Astrocyte (in vitro differentiated cells and primary cell): ENCODE measurements at regions not wholly inside any gene's neighbourhood (a gene's known extent, or its start where the extent isn't known, plus 50 kb on each side); places are given as distances from the start of the nearest gene placed in this dataset.

Experiments
- DNase-seq: peaks from one replicate; pipeline ENCODE4 v3.0.0-alpha.2; 2010; ENCODE audit warnings: low read depth
- FAIRE-seq: peaks from 2 replicates; lab custom pipeline; 2011; peaks lifted over from hg19 to GRCh38; lab: Jason Lieb, UNC
- H2AFZ ChIP-seq: 2 replicates; pipeline ENCODE4 v1.6.0; 2012; ENCODE audit warnings: low read depth, low read length, inconsistent platforms
- H3K27ac ChIP-seq: 2 replicates; pipeline ENCODE4 v1.5.1; 2011; ENCODE audit warnings: low read depth, low read length, inconsistent platforms
- H3K27me3 ChIP-seq: 2 replicates; pipeline ENCODE4 v1.6.0; 2011; ENCODE audit warnings: low read length, inconsistent platforms; ENCODE audit not compliant: insufficient read depth
- H3K36me3 ChIP-seq: 2 replicates; pipeline ENCODE4 v1.5.1; 2011; ENCODE audit warnings: low read length, inconsistent platforms; ENCODE audit not compliant: insufficient read depth
- H3K4me1 ChIP-seq: 2 replicates; pipeline ENCODE4 v1.5.1; 2011; ENCODE audit warnings: low read length, inconsistent platforms; ENCODE audit not compliant: insufficient read depth
- H3K4me2 ChIP-seq: 2 replicates; pipeline ENCODE4 v1.6.0; 2012; ENCODE audit warnings: low read length, inconsistent platforms
- H3K4me3 ChIP-seq: 2 replicates; pipeline ENCODE4 v1.5.1; 2011; ENCODE audit warnings: low read depth, mild to moderate bottlenecking, low read length, inconsistent platforms; ENCODE audit not compliant: insufficient read depth
- H3K79me2 ChIP-seq: 2 replicates; pipeline ENCODE4 v1.6.0; 2012; ENCODE audit warnings: mild to moderate bottlenecking, low read length, inconsistent platforms; ENCODE audit not compliant: insufficient read depth
- H3K9ac ChIP-seq: 2 replicates; pipeline ENCODE4 v1.6.0; 2012; ENCODE audit warnings: mild to moderate bottlenecking, low read length, inconsistent platforms
- H3K9me3 ChIP-seq: 2 replicates; pipeline ENCODE4 v1.5.1; 2012; ENCODE audit warnings: low read depth, mild to moderate bottlenecking, low read length, inconsistent platforms; ENCODE audit not compliant: insufficient read depth
- H4K20me1 ChIP-seq: 2 replicates; pipeline ENCODE4 v1.6.0; 2012; ENCODE audit warnings: low read length, inconsistent platforms; ENCODE audit not compliant: insufficient read depth
- H3K27ac Mint-ChIP-seq: one replicate; pipeline ENCODE4 v1.8.0; 2021; ENCODE audit warnings: mild to moderate bottlenecking, mixed read lengths; ENCODE audit not compliant: unreplicated experiment
- H3K27me3 Mint-ChIP-seq: one replicate; pipeline ENCODE4 v1.8.0; 2021; ENCODE audit warnings: low read depth, mixed read lengths; ENCODE audit not compliant: unreplicated experiment
- H3K36me3 Mint-ChIP-seq: one replicate; pipeline ENCODE4 v1.8.0; 2021; ENCODE audit warnings: low read depth, mixed read lengths; ENCODE audit not compliant: unreplicated experiment
- H3K4me1 Mint-ChIP-seq: one replicate; pipeline ENCODE4 v1.8.0; 2021; ENCODE audit warnings: low read depth, mixed read lengths; ENCODE audit not compliant: unreplicated experiment
- H3K4me3 Mint-ChIP-seq: one replicate; pipeline ENCODE4 v1.8.0; 2021; ENCODE audit warnings: mild to moderate bottlenecking, moderate library complexity, mixed read lengths; ENCODE audit not compliant: unreplicated experiment
- H3K9me3 Mint-ChIP-seq: one replicate; pipeline ENCODE4 v1.8.0; 2021; ENCODE audit warnings: mild to moderate bottlenecking, mixed read lengths; ENCODE audit not compliant: unreplicated experiment
- CTCF ChIP-seq: IDR thresholded peaks from 2 replicates; pipeline ENCODE4 v1.5.1; 2011; ENCODE audit warnings: low read depth, mild to moderate bottlenecking, inconsistent platforms, low read length, moderate library complexity; ENCODE audit not compliant: insufficient read depth
- EZH2 ChIP-seq: IDR thresholded peaks from 2 replicates; pipeline ENCODE4 v1.6.1; 2012; ENCODE audit warnings: mild to moderate bottlenecking, low read length, inconsistent platforms; ENCODE audit not compliant: insufficient read depth

GRCh38 chr1:114231301-114231700 lies 77.6 kb upstream of the SYT6 start:
- TF ChIP-seq EZH2 (no peak), CTCF (no peak)
- no peak overlapping the region for H3K27ac ChIP-seq
- FAIRE-seq, result no peak
- no peaks in the 10 kb centered on the region for H3K9me3 ChIP-seq
- no peaks in the 10 kb centered on the region for H3K79me2 ChIP-seq
- no peak overlapping the region for H3K27ac Mint-ChIP-seq
- peaks cover 2% of the 10 kb centered on the region for H3K27me3 ChIP-seq
- no peak overlapping the region for H3K4me2 ChIP-seq
- DNase-seq, result no peak
- no peaks in the 10 kb centered on the region for H4K20me1 ChIP-seq
- no peak overlapping the region for H3K4me3 ChIP-seq
- H3K9ac ChIP-seq, result no peak overlapping the region
- no peaks in the 10 kb centered on the region for H3K36me3 ChIP-seq
- H3K9me3 Mint-ChIP-seq, result no peaks in the 10 kb centered on the region
- no peaks in the 10 kb centered on the region for H3K4me1 ChIP-seq
- peaks cover 44% of the 10 kb centered on the region for H3K27me3 Mint-ChIP-seq
- H3K36me3 Mint-ChIP-seq, result no peaks in the 10 kb centered on the region
- peak overlapping the region; percentile 43 for H3K4me3 Mint-ChIP-seq
- no peaks in the 10 kb centered on the region for H3K4me1 Mint-ChIP-seq
- no peak overlapping the region for H2AFZ ChIP-seq

GRCh38 chr1:114229368-114229767 lies 75.7 kb upstream of the SYT6 start:
- no peak overlapping the region for H3K9ac ChIP-seq
- no peak overlapping the region for H3K27ac ChIP-seq
- peaks cover 39% of the 10 kb centered on the region for H3K27me3 Mint-ChIP-seq
- H3K9me3 ChIP-seq, result no peaks in the 10 kb centered on the region
- no peaks in the 10 kb centered on the region for H3K36me3 Mint-ChIP-seq
- H3K36me3 ChIP-seq, result no peaks in the 10 kb centered on the region
- no peak overlapping the region for H3K4me2 ChIP-seq
- H3K4me1 ChIP-seq, result no peaks in the 10 kb centered on the region
- peaks cover 2% of the 10 kb centered on the region for H3K27me3 ChIP-seq
- H3K79me2 ChIP-seq, result no peaks in the 10 kb centered on the region
- no peak overlapping the region for H3K27ac Mint-ChIP-seq
- H3K4me1 Mint-ChIP-seq, result no peaks in the 10 kb centered on the region
- no peak overlapping the region for H3K4me3 ChIP-seq
- no peak overlapping the region for H2AFZ ChIP-seq
- no peak for TF ChIP-seq CTCF
- no peak for TF ChIP-seq EZH2
- DNase-seq (no peak), FAIRE-seq (no peak)
- no peak overlapping the region for H3K4me3 Mint-ChIP-seq
- no peaks in the 10 kb centered on the region for H4K20me1 ChIP-seq
- H3K9me3 Mint-ChIP-seq, result no peaks in the 10 kb centered on the region

- no peaks in the 10 kb centered on the region for H3K9me3 Mint-ChIP-seq
- no peak overlapping the region for H3K4me2 ChIP-seq
- no peaks in the 10 kb centered on the region for H3K36me3 Mint-ChIP-seq
- FAIRE-seq, result no peak
- no peak overlapping the region for H3K27ac ChIP-seq
- H3K4me1 Mint-ChIP-seq, result no peaks in the 10 kb centered on the region
- no peaks in the 10 kb centered on the region for H3K79me2 ChIP-seq
- no peak overlapping the region for H2AFZ ChIP-seq
- no peaks in the 10 kb centered on the region for H4K20me1 ChIP-seq
- no peak for DNase-seq
- H3K4me3 Mint-ChIP-seq, result no peak overlapping the region
- H3K27me3 ChIP-seq, result peaks cover 12% of the 10 kb centered on the region
- no peaks in the 10 kb centered on the region for H3K36me3 ChIP-seq
- no peak overlapping the region for H3K4me3 ChIP-seq
- no peaks in the 10 kb centered on the region for H3K9me3 ChIP-seq
- no peaks in the 10 kb centered on the region for H3K4me1 ChIP-seq
- no peak overlapping the region for H3K27ac Mint-ChIP-seq
- no peak overlapping the region for H3K9ac ChIP-seq
- peaks cover 34% of the 10 kb centered on the region for H3K27me3 Mint-ChIP-seq
- TF ChIP-seq EZH2, result no peak
- TF ChIP-seq CTCF, result no peak
Observed at GRCh38 chr1:114227059-114227458, 73.4 kb upstream of the SYT6 start.
